WTC11 (cell line): ENCODE measurements at regions not wholly inside any gene's neighbourhood (a gene's known extent, or its start where the extent isn't known, plus 50 kb on each side); places are given as distances from the start of the nearest gene placed in this dataset.
"Not testable (repeated sequence)": the region's sequence is repeated elsewhere in the genome, so short reads cannot be mapped to it uniquely, and the experiment has no call there.

Experiments
- ATAC-seq: fragments of 200-7000 bp; cut with Tn5 transposase; 2 replicates; pipeline ENCODE4 v1.10.0; 2021; ENCODE audit warnings: mild to moderate bottlenecking, moderate library complexity
- CTCF ChIA-PET: fragments of 300-600 bp; sonication (Branson Sonifier 250); formaldehyde crosslinking; loops from one replicate; lab custom pipeline; 2021; ENCODE audit warnings: antibody characterized with exemption; lab: Charles Lee
- POLR2A ChIA-PET: fragments of 350-600 bp; sonication (Branson Sonifier 250); formaldehyde crosslinking; loops from one replicate; lab custom pipeline; 2021; ENCODE audit warnings: antibody characterized with exemption; lab: Charles Lee
- DNase-seq: peaks from one replicate; pipeline ENCODE4 v3.0.0; 2021; ENCODE audit warnings: low spot score
- H3K27ac Mint-ChIP-seq: 2 replicates; pipeline ENCODE4 v1.8.0; 2021; ENCODE audit warnings: mixed read lengths
- H3K27me3 Mint-ChIP-seq: 2 replicates; pipeline ENCODE4 v1.8.0; 2021; ENCODE audit warnings: low read depth, mild to moderate bottlenecking, moderate library complexity, mixed read lengths
- H3K36me3 Mint-ChIP-seq: 2 replicates; pipeline ENCODE4 v1.8.0; 2021; ENCODE audit warnings: mixed read lengths
- H3K4me1 Mint-ChIP-seq: 2 replicates; pipeline ENCODE4 v1.8.0; 2022; ENCODE audit warnings: mixed read lengths
- H3K4me3 Mint-ChIP-seq: 2 replicates; pipeline ENCODE4 v1.8.0; 2021; ENCODE audit warnings: mild to moderate bottlenecking, moderate library complexity, mixed read lengths
- H3K9me3 Mint-ChIP-seq: 2 replicates; pipeline ENCODE4 v1.8.0; 2021; ENCODE audit warnings: mixed read lengths
- EMX1 ChIP-seq: fragments of 250-450 bp; sonication (Bioruptor Pico); IDR thresholded peaks from 2 replicates; pipeline ENCODE4 v1.8.0; 2021; ENCODE audit warnings: mild to moderate bottlenecking
- FOXJ3 ChIP-seq: sonication (generic); formaldehyde crosslinking; IDR thresholded peaks from 2 replicates; pipeline ENCODE4 v1.9.0; 2021; ENCODE audit warnings: missing genetic modification reagents, mild to moderate bottlenecking, borderline replicate concordance
- GTF2I ChIP-seq: fragments of 250-450 bp; sonication (Bioruptor Pico); conservative IDR thresholded peaks from 2 replicates; pipeline ENCODE4 v1.4.0; 2021; ENCODE audit warnings: mild to moderate bottlenecking
- IRF2 ChIP-seq: sonication (generic); formaldehyde crosslinking; IDR thresholded peaks from 2 replicates; pipeline ENCODE4 v1.8.0; 2022; ENCODE audit warnings: low read depth, missing genetic modification reagents, borderline replicate concordance
- JAZF1 ChIP-seq: fragments of 250-450 bp; sonication (Bioruptor Pico); IDR thresholded peaks from 2 replicates; pipeline ENCODE4 v1.9.0; 2021; ENCODE audit warnings: moderate library complexity, mild to moderate bottlenecking, inconsistent platforms
- NFE2L1 ChIP-seq: sonication (generic); formaldehyde crosslinking; IDR thresholded peaks from 2 replicates; pipeline ENCODE4 v1.8.1; 2023; ENCODE audit warnings: missing genetic modification reagents
- NR3C1 ChIP-seq: sonication (generic); formaldehyde crosslinking; conservative IDR thresholded peaks from 2 replicates; pipeline ENCODE4 v1.8.1; 2023; ENCODE audit warnings: low read depth, mild to moderate bottlenecking, missing genetic modification reagents
- PRRX2 ChIP-seq: fragments of 250-450 bp; sonication (Bioruptor Pico); IDR thresholded peaks from 2 replicates; pipeline ENCODE4 v1.8.0; 2021; ENCODE audit warnings: mild to moderate bottlenecking
- RELA ChIP-seq: sonication (generic); formaldehyde crosslinking; IDR thresholded peaks from 2 replicates; pipeline ENCODE4 v1.8.1; 2022; ENCODE audit warnings: missing genetic modification reagents, mild to moderate bottlenecking, borderline replicate concordance
- SMAD4 ChIP-seq: sonication (generic); formaldehyde crosslinking; IDR thresholded peaks from 2 replicates; pipeline ENCODE4 v1.8.0; 2022; ENCODE audit warnings: mild to moderate bottlenecking, missing genetic modification reagents
- TEAD4 ChIP-seq: sonication (generic); formaldehyde crosslinking; IDR thresholded peaks from 2 replicates; pipeline ENCODE4 v1.8.0; 2022; ENCODE audit warnings: mild to moderate bottlenecking, missing genetic modification reagents
- ZNF416 ChIP-seq: fragments of 250-450 bp; sonication (Bioruptor Pico); IDR thresholded peaks from 2 replicates; pipeline ENCODE4 v1.9.0; 2021; ENCODE audit warnings: mild to moderate bottlenecking, inconsistent platforms
- ZNF671 ChIP-seq: fragments of 250-450 bp; sonication (Bioruptor Pico); IDR thresholded peaks from 2 replicates; pipeline ENCODE4 v1.8.0; 2021; ENCODE audit warnings: mild to moderate bottlenecking
- TF ChIP-seq, protein P1 (sequence below): fragments of 250-450 bp; sonication (Bioruptor Pico); IDR thresholded peaks from 2 replicates; pipeline ENCODE4 v1.8.0; 2021; ENCODE audit warnings: mild to moderate bottlenecking
- TF ChIP-seq, protein P2 (sequence below): sonication (generic); formaldehyde crosslinking; IDR thresholded peaks from 2 replicates; pipeline ENCODE4 v1.8.0; 2023; ENCODE audit warnings: missing genetic modification reagents, mild to moderate bottlenecking, borderline replicate concordance
- TF ChIP-seq, protein P3 (sequence below): sonication (generic); formaldehyde crosslinking; conservative IDR thresholded peaks from 2 replicates; pipeline ENCODE4 v1.8.1; 2023; ENCODE audit warnings: mild to moderate bottlenecking, low read depth, missing genetic modification reagents, moderate library complexity
- TF ChIP-seq, protein P4 (sequence below): fragments of 250-450 bp; sonication (Bioruptor Pico); IDR thresholded peaks from 2 replicates; pipeline ENCODE4 v1.9.0; 2021; ENCODE audit warnings: moderate library complexity, mild to moderate bottlenecking, inconsistent platforms, borderline replicate concordance
- TF ChIP-seq, protein P5 (sequence below): sonication (generic); formaldehyde crosslinking; IDR thresholded peaks from 2 replicates; pipeline ENCODE4 v1.8.1; 2022; ENCODE audit warnings: mild to moderate bottlenecking, moderate library complexity, missing genetic modification reagents

DNA sequence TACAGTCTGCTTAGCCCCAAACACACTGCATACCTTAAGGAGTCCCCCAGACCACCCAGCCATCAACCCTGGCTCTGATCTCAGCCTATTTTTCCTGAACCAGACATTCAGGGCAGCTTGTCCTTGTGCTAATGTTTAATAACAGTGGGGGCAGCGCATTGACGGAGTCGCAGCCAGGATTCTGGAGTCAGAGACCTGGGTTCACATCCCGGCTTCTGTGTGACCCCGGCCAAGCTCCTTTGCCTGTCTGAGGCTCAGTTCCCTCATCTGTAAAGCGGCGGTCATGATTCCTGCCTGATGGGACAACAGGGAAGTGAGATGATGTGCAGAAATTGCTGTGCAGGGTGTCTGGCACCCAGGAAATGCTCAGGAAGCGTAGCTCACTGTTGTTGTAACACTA lies 63.1 kb downstream of the MATN1 start:
- ATAC-seq: no peak
- POLR2A ChIA-PET: no interaction called here

DNA sequence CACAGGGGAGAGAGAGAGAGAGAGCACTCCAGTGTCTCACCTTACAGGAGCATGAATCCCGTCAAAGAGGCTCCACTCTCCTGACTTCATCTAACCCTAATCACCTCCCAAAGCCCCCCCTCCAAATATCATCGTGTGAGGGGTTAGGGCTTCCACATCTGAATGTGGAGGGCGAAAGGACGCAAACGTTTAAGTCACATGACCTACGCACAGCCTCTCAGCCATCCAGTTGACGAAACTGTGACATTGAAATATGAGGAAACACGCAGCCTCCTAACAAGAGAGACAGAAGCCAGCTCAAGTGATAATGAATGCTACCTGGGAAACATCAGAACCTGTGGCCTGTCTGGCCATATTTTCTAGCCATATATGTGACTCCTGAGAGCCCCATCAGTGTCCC lies 63.7 kb downstream of the MATN1 start:
- H3K27ac Mint-ChIP-seq: no peak overlapping the region

More for the DNA sequence above, 63.1 kb downstream of the MATN1 start:
- peaks cover 14% of the 10 kb centered on the region for H3K4me1 Mint-ChIP-seq
- no peaks in the 10 kb centered on the region for H3K36me3 Mint-ChIP-seq
- H3K27ac Mint-ChIP-seq: no peak overlapping the region
- H3K9me3 Mint-ChIP-seq: no peaks in the 10 kb centered on the region
- no peak overlapping the region for H3K4me3 Mint-ChIP-seq
- TF ChIP-seq ZNF416 (no peak), SMAD4 (CRISPR knock-in tag) (no peak), JAZF1 (CRISPR knock-in tag) (no peak), RELA (CRISPR knock-in tag) (no peak)
- TF ChIP-seq, protein P1, sequence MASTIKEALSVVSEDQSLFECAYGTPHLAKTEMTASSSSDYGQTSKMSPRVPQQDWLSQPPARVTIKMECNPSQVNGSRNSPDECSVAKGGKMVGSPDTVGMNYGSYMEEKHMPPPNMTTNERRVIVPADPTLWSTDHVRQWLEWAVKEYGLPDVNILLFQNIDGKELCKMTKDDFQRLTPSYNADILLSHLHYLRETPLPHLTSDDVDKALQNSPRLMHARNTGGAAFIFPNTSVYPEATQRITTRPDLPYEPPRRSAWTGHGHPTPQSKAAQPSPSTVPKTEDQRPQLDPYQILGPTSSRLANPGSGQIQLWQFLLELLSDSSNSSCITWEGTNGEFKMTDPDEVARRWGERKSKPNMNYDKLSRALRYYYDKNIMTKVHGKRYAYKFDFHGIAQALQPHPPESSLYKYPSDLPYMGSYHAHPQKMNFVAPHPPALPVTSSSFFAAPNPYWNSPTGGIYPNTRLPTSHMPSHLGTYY (CRISPR knock-in tag): no peak
- TF ChIP-seq, protein P2, sequence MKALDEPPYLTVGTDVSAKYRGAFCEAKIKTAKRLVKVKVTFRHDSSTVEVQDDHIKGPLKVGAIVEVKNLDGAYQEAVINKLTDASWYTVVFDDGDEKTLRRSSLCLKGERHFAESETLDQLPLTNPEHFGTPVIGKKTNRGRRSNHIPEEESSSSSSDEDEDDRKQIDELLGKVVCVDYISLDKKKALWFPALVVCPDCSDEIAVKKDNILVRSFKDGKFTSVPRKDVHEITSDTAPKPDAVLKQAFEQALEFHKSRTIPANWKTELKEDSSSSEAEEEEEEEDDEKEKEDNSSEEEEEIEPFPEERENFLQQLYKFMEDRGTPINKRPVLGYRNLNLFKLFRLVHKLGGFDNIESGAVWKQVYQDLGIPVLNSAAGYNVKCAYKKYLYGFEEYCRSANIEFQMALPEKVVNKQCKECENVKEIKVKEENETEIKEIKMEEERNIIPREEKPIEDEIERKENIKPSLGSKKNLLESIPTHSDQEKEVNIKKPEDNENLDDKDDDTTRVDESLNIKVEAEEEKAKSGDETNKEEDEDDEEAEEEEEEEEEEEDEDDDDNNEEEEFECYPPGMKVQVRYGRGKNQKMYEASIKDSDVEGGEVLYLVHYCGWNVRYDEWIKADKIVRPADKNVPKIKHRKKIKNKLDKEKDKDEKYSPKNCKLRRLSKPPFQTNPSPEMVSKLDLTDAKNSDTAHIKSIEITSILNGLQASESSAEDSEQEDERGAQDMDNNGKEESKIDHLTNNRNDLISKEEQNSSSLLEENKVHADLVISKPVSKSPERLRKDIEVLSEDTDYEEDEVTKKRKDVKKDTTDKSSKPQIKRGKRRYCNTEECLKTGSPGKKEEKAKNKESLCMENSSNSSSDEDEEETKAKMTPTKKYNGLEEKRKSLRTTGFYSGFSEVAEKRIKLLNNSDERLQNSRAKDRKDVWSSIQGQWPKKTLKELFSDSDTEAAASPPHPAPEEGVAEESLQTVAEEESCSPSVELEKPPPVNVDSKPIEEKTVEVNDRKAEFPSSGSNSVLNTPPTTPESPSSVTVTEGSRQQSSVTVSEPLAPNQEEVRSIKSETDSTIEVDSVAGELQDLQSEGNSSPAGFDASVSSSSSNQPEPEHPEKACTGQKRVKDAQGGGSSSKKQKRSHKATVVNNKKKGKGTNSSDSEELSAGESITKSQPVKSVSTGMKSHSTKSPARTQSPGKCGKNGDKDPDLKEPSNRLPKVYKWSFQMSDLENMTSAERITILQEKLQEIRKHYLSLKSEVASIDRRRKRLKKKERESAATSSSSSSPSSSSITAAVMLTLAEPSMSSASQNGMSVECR (CRISPR knock-in tag): no peak
- TF ChIP-seq, protein P3, sequence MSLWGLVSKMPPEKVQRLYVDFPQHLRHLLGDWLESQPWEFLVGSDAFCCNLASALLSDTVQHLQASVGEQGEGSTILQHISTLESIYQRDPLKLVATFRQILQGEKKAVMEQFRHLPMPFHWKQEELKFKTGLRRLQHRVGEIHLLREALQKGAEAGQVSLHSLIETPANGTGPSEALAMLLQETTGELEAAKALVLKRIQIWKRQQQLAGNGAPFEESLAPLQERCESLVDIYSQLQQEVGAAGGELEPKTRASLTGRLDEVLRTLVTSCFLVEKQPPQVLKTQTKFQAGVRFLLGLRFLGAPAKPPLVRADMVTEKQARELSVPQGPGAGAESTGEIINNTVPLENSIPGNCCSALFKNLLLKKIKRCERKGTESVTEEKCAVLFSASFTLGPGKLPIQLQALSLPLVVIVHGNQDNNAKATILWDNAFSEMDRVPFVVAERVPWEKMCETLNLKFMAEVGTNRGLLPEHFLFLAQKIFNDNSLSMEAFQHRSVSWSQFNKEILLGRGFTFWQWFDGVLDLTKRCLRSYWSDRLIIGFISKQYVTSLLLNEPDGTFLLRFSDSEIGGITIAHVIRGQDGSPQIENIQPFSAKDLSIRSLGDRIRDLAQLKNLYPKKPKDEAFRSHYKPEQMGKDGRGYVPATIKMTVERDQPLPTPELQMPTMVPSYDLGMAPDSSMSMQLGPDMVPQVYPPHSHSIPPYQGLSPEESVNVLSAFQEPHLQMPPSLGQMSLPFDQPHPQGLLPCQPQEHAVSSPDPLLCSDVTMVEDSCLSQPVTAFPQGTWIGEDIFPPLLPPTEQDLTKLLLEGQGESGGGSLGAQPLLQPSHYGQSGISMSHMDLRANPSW (CRISPR knock-in tag): no peak
- peaks cover 2% of the 10 kb centered on the region; the same call in 1 of the 2 replicates for H3K27me3 Mint-ChIP-seq
- CTCF ChIA-PET: interaction anchor here (1.2 kb wide), 1 partner anchor 280 kb away, joined by 3 read pairs; no protein-coding TSS in a partner anchor
- DNase-seq: no peak

DNA sequence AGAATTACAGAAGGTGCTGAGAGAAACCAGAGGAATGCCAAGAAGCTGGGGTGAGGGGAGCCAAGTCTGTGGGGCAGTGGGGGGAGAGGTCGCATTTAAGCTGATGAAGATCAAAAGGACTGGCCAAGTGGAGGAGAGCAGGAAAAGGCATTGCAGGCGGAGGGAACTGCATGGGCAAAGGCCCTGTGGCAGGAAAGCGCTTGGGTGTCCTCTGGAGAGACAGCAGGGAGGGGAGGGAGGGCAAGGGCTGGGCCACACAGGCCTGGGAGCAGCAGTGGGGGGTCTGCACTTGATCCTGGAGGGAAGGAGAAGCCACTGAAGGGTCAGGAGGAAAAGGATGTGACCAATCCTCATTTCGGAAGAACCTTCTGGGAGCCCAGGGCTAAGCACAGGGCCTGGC lies 65.0 kb downstream of the MATN1 start:
- H3K27me3 Mint-ChIP-seq, ATAC-seq, DNase-seq, POLR2A ChIA-PET, CTCF ChIA-PET, H3K27ac Mint-ChIP-seq, H3K4me3 Mint-ChIP-seq, H3K9me3 Mint-ChIP-seq: not testable (repeated sequence)
- Mint-ChIP-seq H3K36me3 (peaks cover 10% of the 10 kb centered on the region), H3K4me1 (peaks cover 14% of the 10 kb centered on the region)

More for the DNA sequence above, 63.7 kb downstream of the MATN1 start:
- peaks cover 14% of the 10 kb centered on the region for H3K4me1 Mint-ChIP-seq
- ChIA-PET POLR2A (no interaction called here), CTCF (interaction anchor here (1.2 kb wide), 1 partner anchor 279 kb away, joined by 3 read pairs; no protein-coding TSS in a partner anchor)
- ATAC-seq (no peak), DNase-seq (no peak)
- no peaks in the 10 kb centered on the region for H3K27me3 Mint-ChIP-seq
- 0 out of 2 replicates have a peak, but pooled peaks cover under 1% of the 10 kb centered on the region for H3K9me3 Mint-ChIP-seq
- no peak overlapping the region for H3K4me3 Mint-ChIP-seq
- H3K36me3 Mint-ChIP-seq: peaks cover 3% of the 10 kb centered on the region; the same call in 1 of the 2 replicates
- TF ChIP-seq, protein P2 (CRISPR knock-in tag): no peak
- TF ChIP-seq, protein P4, sequence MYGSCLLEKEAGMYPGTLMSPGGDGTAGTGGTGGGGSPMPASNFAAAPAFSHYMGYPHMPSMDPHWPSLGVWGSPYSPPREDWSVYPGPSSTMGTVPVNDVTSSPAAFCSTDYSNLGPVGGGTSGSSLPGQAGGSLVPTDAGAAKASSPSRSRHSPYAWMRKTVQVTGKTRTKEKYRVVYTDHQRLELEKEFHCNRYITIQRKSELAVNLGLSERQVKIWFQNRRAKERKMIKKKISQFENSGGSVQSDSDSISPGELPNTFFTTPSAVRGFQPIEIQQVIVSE (CRISPR knock-in tag): no peak
- TF ChIP-seq NR3C1 (CRISPR knock-in tag): no peak
- TF ChIP-seq EMX1: no peak
- TF ChIP-seq GTF2I (CRISPR knock-in tag): no peak
- no peak for TF ChIP-seq NFE2L1 (CRISPR knock-in tag)
- no peak for TF ChIP-seq ZNF671 (CRISPR knock-in tag)
- no peak for TF ChIP-seq TEAD4 (CRISPR knock-in tag)
- no peak for TF ChIP-seq PRRX2 (CRISPR knock-in tag)
- TF ChIP-seq FOXJ3 (CRISPR knock-in tag): no peak
- TF ChIP-seq IRF2: no peak
- TF ChIP-seq, protein P5, sequence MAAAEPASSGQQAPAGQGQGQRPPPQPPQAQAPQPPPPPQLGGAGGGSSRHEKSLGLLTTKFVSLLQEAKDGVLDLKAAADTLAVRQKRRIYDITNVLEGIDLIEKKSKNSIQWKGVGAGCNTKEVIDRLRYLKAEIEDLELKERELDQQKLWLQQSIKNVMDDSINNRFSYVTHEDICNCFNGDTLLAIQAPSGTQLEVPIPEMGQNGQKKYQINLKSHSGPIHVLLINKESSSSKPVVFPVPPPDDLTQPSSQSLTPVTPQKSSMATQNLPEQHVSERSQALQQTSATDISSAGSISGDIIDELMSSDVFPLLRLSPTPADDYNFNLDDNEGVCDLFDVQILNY: no peak
